ENCODE measurements at regions not wholly inside any gene's neighbourhood (a gene's known extent, or its start where the extent isn't known, plus 50 kb on each side); places are given as distances from the start of the nearest gene placed in this dataset.
"Not testable (repeated sequence)": the region's sequence is repeated elsewhere in the genome, so short reads cannot be mapped to it uniquely, and the experiment has no call there.

DNA sequence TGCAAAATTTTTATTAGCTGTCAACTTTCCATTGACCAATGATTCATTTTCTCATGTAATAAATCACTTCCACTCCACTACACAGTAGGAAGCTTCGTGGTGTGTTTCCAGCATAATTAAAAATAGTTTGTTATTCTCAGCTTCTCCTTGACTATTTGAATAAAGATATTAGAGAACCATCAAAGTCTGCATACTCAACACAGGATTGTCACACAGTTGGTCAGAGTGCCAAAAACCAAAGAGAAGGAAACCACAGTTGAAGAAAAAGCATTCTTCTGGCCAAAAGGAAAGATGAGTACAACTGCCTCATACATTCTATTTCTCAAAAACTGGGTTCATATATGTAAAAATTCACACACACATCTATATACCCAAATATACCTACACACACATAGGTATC lies 455.1 kb upstream of the HSF2 start:
- no peak for DNase-seq

DNA sequence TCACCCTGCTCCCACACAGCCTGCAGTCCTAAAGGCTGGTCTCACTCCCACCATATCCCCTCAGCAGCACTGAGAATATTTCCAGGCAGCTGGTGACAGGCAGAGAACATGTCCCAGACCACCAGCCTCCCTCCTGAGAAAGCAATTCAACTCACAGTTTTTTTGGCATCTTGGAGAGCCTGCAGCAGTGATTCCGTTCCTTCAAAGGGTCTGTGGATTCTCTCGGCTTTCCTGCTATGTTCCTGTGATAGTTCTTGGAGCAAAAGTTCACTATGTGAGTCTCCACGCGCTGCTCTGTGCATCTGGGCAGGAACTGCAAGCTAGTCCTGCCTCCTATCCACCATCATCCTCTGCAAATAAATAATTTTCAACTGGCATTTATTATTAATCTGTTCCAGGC lies 448.3 kb upstream of the HSF2 start:
- no peak for DNase-seq

DNA sequence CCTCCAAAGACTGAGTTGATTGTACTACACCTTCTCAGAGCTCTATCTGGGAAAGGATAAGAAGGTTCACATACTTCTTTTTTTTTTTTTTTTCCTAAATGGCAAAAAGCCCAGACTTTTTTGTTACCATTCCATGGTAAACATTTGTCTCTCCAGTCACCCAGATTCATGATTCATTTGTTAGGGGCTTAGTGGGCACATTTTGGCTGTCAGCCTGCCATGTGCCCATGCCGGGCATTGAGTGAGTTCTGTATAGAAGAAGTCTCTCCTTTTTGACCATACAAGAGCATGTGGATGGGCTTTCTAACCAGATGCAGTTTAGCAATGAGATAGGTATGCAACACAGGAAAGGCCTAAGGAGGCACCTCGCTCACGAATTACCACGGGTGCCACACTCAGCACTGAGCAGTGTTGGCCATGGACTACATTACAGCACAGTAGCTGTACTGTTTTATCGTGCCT lies 447.5 kb upstream of the HSF2 start:
- DNase-seq: no peak

- not testable (repeated sequence) for DNase-seq
Measured at GRCh38 chr6:121955401-121955800, 444.1 kb upstream of the HSF2 start.

DNA sequence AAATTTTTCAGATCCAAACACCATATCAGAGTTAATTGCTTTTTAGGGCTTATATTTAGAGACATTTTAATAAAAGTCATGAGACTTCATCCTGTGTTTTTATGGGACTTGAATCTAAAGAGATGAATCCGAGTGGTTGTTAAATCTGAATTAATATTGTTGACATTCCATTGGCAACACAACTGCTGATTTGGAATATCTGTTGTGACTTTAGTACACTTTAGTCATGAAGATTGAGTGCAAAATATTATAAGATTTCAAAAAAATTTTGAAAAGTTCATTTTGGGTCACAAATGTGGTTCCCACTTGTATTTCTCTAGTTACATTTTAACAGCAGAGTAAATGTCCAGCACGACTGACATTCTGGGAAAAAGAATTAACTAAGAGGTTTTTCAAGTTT lies 442.7 kb upstream of the HSF2 start:
- DNase-seq: no peak

- DNase-seq: peak in 1 of 2 donors; percentile 13
Measured at GRCh38 chr6:121959501-121959900, 440.0 kb upstream of the HSF2 start.

GRCh38 chr6:121961619-121962125 lies 437.8 kb upstream of the HSF2 start:
- DNase-seq: no peak

DNA sequence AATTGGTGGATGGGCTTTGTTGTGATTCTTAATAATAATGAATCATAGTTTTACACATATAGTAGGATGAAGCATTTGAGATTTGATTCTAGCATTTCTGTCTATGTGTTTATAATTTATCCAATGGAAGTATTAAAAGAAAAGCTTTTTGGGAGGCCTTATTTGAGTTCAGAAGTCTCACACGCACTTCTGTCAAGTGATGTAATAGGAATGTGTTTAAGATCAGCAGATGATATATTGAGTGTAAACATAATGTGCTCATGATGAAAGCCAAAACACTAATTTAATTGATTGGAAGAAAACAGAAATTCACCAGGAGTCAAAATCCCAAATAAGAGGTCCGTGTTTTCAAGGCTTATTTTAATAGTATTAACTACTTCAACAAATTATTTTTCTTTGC lies 435.6 kb upstream of the HSF2 start:
- DNase-seq: no peak

DNA sequence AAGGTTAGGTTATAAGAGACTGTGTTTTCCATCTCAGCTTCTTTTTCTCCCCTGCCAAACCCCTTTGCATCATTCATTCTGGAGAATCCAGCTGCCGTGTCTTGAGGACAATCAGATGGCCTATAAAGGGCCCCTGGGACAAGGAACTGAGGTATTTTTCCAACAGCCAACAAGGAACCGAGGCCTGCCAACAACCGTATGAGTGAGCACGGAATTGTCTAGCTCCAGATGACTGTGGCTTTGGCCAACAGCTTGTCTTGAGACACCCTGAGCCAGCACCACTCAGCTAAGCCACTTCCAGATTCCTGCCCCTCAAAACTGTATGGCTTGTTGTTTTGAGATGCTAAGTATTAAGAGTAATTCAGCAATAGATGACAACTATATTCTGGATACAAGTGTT lies 433.7 kb upstream of the HSF2 start:
- no peak for DNase-seq

DNA sequence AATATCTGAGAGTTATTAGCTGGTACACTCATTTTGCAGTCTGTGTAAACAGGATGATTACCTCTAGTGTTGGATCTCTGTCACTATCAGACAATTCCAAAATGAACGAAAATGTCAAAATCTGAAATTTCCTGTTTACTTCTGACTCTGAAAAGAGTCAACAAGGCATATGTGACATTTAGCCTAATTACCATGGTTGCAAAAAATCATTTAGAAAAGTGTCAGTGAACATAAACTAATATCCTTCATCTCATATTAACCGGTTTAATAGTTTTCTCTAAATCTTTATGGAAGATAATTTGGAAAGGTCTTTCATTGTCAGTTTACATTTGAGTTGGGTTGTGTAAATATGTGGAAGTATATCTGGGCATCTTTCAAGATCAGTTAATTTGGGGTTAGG lies 431.8 kb upstream of the HSF2 start:
- DNase-seq: no peak

DNA sequence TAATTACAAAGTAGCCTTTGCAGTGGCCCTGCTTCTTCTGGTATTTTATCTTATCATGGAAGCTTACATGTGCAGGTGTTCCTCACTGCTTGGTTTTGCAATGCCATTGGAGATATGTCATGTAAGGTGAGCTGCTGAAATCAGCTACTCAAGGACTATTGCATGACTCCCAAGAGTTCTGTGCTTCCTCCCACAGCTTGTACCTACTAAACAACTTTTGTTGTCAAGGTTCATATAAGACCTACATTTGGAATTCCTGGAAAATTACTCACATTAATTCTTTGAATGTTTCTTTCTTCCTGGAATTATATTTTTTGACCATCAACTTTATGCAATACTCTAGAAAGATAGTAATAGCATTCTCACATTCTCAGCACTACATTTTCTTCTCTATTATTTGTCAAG lies 427.5 kb upstream of the HSF2 start:
- no peak for DNase-seq

DNA sequence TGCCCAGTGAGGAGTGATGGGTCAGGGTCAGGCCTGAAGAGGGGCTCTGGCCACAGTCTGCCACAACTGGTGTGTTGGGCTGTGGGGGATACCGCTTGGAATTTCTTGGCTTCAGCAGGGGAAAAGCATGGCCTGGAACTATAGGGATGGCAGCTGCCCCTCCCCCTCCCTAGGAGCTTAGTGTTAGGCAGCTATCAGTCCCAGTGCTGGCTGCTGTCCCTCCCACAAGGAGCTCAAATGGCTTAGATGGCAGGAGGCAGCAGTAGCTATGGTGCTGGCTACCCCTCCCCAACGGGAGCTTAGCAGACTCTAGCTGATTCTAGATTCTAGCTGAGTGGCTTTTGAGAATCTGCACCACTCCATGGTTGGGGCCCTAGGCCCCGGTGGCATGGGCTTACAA lies 414.5 kb upstream of the HSF2 start:
- DNase-seq: no peak

DNA sequence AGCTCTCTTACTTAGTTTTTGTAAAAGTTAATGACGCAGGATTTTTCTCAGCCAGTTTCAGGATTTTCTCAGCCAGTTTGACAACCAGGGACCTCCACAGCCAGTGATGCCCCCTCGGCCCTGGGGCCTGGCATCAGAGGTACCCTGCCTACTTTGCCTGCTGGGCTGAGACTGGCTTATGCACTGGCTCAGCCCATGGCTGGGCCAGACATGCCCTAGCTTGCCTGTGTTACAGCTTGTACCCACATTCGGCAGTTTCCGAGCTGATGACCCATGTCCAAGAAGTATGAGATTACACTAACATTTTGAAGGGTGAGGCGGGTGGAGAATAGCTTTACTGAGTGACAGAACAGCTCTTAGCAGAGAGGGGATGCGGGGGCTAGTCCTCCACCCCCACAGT lies 406.1 kb upstream of the HSF2 start:
- no peak for DNase-seq

- no peak for DNase-seq
Measured at GRCh38 chr6:121994919-121995318, 404.5 kb upstream of the HSF2 start.

- DNase-seq: no peak
Measured at GRCh38 chr6:121998631-121999030, 400.8 kb upstream of the HSF2 start.

DNA sequence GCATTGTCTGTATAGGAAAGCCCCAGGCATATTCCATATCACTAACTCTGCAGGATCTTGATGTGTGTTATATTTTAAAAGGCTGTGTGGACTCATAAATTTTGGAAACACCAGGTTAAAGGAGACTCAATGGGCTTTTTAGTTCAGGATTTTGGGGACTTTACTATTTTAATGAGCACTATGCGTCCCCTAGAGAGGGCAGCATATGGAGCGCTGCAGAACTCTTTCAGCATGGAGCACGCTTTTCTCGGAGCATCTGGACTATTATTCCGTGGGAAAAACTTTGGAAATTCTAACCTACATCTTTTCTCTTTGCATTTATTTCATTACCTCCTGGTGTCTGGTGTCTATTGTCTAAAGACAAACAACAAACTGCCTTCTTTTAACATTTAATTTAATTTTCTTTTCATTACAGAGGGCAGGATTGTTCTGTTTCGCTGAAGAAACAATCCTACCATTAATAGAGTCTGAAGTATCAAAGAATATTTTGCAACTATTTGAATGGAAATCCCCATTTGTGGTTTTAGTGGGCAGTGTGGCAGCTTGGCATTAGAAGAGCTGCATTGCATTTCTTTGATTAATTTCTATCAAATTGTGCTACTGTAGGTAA lies 399.9 kb upstream of the HSF2 start:
- no peak for DNase-seq

DNA sequence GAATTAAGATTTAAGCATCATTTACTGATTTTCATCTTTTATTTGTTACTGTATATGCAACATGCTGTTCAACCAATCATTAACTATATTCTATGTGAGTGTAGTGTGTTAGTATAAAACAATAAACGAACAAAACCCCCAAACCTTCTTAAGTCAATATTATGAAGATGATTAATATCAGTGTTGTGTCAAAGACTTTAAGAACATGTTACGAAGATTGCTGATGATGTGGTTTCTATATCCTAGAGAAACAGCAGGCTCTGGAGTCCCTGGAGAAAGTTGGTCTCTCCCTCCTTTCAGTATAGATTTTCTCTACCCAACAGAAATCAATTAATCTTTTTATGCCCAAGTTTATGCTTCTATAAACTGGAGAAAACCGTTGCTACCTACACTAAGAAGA lies 393.8 kb upstream of the HSF2 start:
- DNase-seq: no peak

DNA sequence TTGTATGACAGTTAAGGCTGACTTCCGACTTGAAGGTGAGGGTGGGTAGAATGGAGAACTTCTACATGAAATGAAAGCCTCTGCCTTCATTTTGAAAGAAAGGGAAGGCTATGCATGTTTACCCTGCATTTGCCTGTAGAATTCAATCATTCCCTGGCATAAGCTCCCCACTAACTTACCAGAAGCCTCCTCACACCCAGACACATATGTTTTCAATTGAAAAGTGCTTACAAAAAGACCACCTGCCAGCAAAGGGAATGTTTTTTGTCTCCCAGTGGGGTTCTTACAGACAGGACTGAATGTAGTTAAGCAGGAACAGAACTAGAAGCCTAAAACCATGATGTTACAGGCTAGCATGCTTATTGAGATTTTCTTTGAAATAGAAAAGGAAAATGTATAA lies 392.1 kb upstream of the HSF2 start:
- no peak for DNase-seq

DNA sequence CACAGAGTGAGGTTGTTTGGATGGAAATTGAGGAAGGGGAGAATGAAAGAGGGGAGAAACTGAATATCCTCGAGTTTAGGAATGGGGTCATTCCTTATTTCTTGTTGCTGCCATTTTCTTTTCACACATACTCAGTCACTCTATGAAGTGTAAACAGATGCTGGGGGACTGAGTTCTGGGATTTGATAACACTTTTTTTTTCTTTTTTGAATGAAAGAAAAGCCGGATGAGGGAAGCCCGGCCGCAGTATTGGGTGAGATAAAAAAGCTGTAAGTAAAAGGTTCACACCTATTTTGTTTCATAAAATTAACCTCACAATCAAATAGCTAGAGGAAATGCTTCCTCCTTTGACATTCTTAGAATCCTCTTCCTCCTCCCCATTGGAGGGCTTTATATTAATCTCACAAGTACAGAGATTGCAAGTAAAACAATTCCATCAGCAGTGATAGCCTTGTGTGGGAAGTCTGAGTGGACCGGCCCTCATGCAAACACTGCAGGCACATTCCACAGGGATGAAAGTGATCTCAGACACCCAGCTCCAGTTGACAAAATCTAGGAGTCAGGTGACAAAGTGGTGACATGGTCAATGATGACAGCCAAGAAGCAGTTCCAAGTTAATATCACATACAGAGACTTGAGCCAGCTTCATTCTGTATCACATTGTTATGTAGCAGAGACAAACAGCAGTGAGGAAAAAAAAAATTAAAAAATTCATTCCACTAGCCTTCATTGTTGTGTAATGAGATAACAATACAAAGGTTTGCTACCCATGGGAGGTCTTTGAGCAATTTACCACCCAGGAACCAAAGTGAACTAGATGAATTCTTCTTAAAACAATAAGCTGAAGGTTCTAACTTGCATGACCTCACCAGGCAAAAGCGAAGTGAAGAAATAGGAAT lies 391.1 kb upstream of the HSF2 start:
- no peak for DNase-seq

DNA sequence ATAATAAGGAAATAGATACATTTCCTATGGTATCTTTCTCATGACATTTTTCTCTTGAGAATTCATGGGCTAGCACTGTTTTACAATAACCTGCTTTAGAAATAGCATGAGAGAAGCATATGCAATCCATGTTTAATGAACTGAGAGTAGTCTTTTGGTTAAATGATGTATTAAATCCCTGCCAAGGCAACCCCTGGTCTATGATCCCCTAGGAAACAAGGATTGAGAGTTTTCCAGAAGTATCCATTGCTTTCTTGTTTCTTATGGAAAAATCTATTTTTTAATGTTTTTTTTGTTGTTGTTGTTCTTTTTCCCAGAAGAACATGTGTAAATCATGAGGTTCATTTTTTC lies 390.5 kb upstream of the HSF2 start:
- no peak for DNase-seq

DNA sequence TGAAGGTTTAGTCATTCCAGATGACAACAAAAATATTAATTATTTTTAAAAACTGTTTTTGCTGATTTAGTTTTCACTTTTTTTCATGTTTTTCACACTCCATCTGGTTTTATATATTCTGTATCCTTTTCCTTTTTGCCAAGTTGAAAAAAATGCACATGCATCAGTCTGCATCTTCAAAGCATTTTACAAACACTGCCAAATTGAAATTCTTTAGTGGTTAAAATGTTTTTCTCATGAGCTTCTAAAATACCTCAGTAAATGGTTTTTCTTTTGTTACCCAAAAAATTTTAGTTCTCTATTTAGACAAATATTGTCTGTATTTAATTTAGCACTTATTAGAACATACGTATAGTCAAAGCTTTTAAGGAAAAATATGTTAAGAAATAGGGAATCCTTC lies 386.9 kb upstream of the HSF2 start:
- DNase-seq: no peak

DNA sequence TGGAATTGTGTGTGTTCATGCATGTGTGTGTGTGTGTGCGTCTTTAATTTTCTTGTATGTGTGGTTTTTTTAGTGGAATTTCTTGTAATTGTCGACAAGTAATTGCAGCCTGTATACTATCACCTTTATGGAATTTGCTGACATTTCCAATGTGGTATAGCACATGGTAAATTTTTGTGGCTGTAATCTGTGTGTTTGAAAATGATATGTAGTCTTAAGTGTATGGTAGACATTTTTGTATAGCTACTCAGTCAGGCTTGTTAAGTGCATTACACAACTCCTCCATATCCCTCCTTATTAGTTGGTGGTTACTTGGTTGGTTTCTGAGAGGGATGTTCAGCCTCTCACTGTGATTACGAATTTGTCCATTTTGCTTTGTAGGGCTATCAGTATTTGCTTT lies 384.5 kb upstream of the HSF2 start:
- DNase-seq: no peak

- DNase-seq: no peak
Measured at GRCh38 chr6:122020588-122021264, 378.7 kb upstream of the HSF2 start.

DNA sequence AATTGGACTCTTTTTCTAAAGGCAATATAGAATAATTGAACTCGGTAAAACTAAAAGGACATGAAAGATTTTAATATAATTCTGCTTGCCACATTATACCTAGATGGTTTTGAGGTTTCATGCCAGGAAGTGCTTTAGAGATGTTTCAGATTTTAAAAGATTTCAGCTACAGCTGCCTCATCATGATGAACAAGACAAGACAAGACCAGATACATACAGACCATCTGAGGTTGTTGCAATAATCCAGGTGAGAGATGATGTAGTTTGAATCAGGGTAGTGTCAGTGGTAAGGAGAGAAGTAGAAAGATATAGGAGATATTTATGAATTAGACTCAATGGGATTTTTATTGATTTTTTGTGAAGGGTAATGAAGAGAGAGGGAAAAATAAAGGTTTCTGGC lies 374.3 kb upstream of the HSF2 start:
- no peak for DNase-seq

Data from CD4-positive, alpha-beta T cell treated with Interferon alpha-2 for 1 hour (primary cell).